Astrocyte of the spinal cord (primary cell): ENCODE measurements at regions not wholly inside any gene's neighbourhood (a gene's known extent, or its start where the extent isn't known, plus 50 kb on each side); places are given as distances from the start of the nearest gene placed in this dataset.

Experiments used
- DNase-seq: peaks from one replicate; pipeline ENCODE4 v3.0.0; 2011; ENCODE audit warnings: low read depth, low spot score
- H3K4me3 ChIP-seq: 2 replicates; pipeline ENCODE4 v1.5.1; 2011; ENCODE audit warnings: low read depth, mild to moderate bottlenecking, low read length, moderate library complexity
- in situ Hi-C: cut with HindIII; loops from 2 replicates; pipeline ENCODE4 v1.10.0; 2017; ENCODE audit warnings: low sequenced_read_pairs
- TF ChIP-seq, protein P1 (sequence below): IDR thresholded peaks from 2 replicates; pipeline ENCODE4 v1.5.1; 2012; ENCODE audit warnings: low read depth, mild to moderate bottlenecking, low read length, inconsistent platforms

DNA sequence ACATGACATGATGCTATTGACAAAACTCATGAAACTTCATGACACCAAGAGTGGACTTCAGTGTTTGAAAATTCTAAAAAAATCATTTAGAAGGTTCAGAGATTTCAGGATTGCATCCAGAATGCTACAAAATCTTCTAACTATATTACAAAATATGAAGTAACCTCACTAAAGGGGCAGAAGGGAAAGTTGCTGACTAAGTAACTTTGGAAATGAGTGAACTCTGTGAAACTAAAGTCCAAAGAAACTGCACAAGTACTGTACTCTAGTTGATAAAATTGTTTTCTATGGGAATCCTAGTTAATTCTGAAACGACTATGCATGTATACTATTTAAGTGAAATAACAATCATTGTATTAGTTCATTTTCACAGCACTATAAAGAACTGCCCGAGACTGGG is 184.4 kb downstream of the LYPLAL1 start:
- in situ Hi-C loops = no loop called here

DNA sequence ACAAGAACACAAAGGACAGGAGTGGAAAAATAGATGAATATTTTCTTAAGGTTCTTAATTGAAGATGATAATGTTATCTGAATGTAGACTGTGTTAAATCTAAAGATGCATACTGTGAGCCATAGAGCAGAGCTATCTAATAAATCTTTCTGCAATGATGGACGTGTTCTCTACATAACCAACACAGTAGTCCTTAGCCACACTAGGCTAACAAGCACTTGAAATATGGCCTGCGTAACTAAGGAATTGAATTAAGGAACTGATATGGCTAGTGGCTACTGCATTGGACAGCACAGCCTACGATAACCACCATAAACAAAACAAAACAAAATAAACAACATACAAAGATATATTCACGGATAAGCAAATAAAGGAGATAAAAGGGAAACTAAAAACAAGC is 181.3 kb downstream of the LYPLAL1 start:
- no peak for DNase-seq
- in situ Hi-C loops = no loop called here
- H3K4me3 ChIP-seq = no peak overlapping the region
- TF ChIP-seq, protein P1, sequence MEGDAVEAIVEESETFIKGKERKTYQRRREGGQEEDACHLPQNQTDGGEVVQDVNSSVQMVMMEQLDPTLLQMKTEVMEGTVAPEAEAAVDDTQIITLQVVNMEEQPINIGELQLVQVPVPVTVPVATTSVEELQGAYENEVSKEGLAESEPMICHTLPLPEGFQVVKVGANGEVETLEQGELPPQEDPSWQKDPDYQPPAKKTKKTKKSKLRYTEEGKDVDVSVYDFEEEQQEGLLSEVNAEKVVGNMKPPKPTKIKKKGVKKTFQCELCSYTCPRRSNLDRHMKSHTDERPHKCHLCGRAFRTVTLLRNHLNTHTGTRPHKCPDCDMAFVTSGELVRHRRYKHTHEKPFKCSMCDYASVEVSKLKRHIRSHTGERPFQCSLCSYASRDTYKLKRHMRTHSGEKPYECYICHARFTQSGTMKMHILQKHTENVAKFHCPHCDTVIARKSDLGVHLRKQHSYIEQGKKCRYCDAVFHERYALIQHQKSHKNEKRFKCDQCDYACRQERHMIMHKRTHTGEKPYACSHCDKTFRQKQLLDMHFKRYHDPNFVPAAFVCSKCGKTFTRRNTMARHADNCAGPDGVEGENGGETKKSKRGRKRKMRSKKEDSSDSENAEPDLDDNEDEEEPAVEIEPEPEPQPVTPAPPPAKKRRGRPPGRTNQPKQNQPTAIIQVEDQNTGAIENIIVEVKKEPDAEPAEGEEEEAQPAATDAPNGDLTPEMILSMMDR = no peak

More for the DNA sequence above, 184.4 kb downstream of the LYPLAL1 start:
- no peak overlapping the region for H3K4me3 ChIP-seq
- no peak for DNase-seq
- TF ChIP-seq, protein P1 = no peak

DNA sequence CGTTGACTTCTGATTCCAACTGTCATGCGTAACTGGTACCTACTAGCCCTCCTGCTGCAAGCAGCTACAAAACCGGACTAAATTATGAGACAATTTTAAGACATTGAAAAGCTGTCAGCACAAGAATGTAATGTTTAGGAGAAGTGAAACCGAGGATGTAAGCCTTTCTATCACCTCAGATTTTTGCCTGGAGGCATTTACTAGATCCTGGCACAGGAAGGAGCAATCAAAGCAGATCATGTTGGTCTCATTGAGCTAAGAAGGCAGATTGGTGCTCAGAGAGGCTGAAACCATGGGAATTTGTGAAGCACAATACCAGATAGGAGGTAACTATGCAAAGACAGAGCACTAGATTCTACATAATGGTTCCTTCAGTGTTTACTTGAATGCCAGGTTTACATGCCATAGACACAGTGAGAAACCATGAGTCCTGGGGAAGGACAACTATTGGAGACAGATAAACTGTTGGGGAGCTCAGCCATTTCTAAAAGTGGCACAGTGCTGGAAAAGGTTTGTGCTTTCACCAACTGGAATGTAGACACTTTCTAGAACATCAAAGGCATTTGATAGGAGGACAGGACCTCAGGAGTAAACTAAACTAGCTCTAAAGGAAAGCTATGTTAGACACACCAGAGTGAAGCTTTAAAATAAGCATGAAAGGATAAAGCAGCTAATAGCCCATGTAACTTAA is 179.4 kb downstream of the LYPLAL1 start:
- in situ Hi-C loops = no loop called here
- TF ChIP-seq, protein P1 = no peak
- no peak overlapping the region for H3K4me3 ChIP-seq
- no peak for DNase-seq

DNA sequence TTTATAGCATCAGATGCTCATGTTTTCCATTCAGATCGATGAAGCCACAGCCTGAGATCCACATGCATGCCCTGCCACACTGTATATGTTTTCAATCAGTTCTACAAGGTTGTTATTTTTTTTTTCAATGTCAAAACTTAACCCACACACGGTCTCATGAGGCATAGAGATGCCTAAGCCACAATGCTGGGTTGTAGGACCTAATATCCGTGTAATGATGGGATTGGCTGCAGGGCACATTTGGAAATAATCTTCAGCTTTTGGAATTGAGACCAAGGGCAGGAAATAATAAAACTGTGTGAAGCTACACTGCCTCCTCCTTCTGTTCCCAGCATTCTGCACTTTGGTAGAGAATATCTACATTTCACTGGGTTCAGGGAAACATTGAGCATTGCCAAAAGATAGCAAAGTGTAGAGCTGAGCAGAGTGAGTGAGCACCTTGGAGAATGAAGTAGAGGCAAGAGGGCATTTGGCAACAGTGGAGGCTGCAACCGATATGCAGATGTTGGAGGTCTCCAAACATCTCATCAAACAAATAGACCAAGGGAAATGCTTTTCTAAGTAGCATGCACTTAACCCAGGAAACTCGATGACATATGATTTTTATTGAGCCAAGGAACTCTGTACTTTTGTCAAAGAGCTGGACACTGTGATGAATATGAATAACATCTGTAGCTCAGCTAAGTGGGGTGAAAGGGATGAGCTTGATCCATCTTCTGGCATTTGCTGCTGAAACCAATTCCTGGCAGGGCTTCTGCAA is 176.7 kb downstream of the LYPLAL1 start:
- DNase-seq = no peak
- TF ChIP-seq, protein P1 = no peak
- in situ Hi-C loops = no loop called here
- no peak overlapping the region for H3K4me3 ChIP-seq

DNA sequence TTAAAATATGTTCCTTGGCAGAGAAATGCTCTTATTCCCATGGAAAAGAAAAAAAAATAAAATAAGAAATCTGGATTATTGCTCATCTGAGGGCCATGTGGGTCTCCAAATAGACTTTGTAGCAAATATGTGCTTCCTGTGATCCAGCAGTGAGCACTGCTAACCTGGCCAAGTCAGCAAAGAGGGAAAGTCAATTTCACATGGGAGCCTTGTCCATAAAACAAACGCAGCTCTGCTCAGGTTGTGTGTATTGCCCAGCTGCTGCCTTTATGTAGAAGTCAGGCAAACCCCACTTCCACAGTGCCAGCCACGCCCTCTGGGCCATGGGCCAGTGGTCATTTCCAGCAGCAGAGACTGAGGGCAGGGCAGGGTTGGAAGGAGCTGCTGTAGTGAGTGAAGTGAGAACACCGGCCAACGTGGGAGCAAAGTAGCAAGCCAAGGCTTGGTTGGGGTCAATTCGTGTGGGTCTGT is 174.3 kb downstream of the LYPLAL1 start:
- in situ Hi-C loops = no loop called here
- TF ChIP-seq, protein P1 = no peak
- H3K4me3 ChIP-seq = no peak overlapping the region
- DNase-seq = no peak

DNA sequence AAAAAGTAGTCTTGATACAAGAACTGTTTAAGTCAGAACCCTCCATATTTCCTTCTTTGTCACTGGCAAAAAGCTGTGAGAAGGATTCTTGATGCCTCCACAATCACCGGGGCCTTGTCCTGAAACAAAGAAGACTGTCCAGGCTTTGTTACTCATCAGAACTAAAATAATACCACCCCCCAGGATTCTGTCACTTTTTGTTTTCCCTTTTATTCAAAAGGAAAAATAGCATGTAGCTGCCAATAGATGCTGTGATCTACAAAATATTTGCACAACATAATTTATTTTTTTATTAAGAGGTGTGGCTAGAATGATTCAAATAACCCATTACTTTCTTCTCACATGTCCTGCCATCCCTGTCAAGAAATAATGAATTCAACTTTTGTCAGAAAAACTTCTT is 173.7 kb downstream of the LYPLAL1 start:
- in situ Hi-C loops = no loop called here
- H3K4me3 ChIP-seq = no peak overlapping the region
- TF ChIP-seq, protein P1 = no peak
- DNase-seq = no peak
